ENCODE measurements at regions not wholly inside any gene's neighbourhood (a gene's known extent, or its start where the extent isn't known, plus 50 kb on each side); places are given as distances from the start of the nearest gene placed in this dataset.

- no TSS peak for BruUV-seq (replicated peaks)
- TF ChIP-seq POLR2A (IDR thresholded peaks at IDR 0.05; ENCODE audit: low read depth, low read length) (no peak), CTCF (IDR thresholded peaks at IDR 0.05; ENCODE audit: extremely low read depth in 1 of 2, insufficient read depth in 1 of 2, low read depth in 1 of 2, low read length in 2 of 2) (no peak), GATA2 (IDR thresholded peaks at IDR 0.05; ENCODE audit: insufficient read depth, insufficient read length, low read depth, low read length) (no peak), POLR2AphosphoS5 (IDR thresholded peaks at IDR 0.05; ENCODE audit: insufficient read depth, low read depth, low read length) (no peak), FOS (IDR thresholded peaks at IDR 0.05; ENCODE audit: borderline replicate concordance, insufficient read depth, low read length) (no peak), MAX (IDR thresholded peaks at IDR 0.05; ENCODE audit: insufficient read depth, insufficient read length) (no peak), JUN (IDR thresholded peaks at IDR 0.05; ENCODE audit: borderline replicate concordance, insufficient read depth, insufficient read length, low read depth) (no peak), EZH2 (IDR thresholded peaks at IDR 0.05; ENCODE audit: borderline replicate concordance, low read depth, low read length, severe bottlenecking) (no peak), MYC (IDR thresholded peaks at IDR 0.05; ENCODE audit: low read depth, low read length) (no peak)
- Histone ChIP-seq H3K9me3 (replicated peaks; ENCODE audit: control insufficient read depth, insufficient read depth, low read length) (no peaks in the 10 kb centered on the region), H4K20me1 (replicated peaks; ENCODE audit: control insufficient read depth, extremely low read depth, insufficient read depth, low read length) (no peaks in the 10 kb centered on the region), H3K4me1 (ENCODE audit: control insufficient read depth, extremely low read depth, insufficient read depth, low read length) (no peaks in the 10 kb centered on the region), H2AFZ (ENCODE audit: low read depth, low read length) (no peak overlapping the region), H3K27ac (ENCODE audit: insufficient read depth, low read depth, low read length) (no peak overlapping the region), H3K9ac (replicated peaks; ENCODE audit: extremely low read depth, insufficient read depth, low read length) (no peak overlapping the region), H3K4me3 (replicated peaks in 1 of 3; ENCODE audit: insufficient read depth in 1 of 3, low read depth in 1 of 3, low read length in 3 of 3) (no peak overlapping the region), H3K79me2 (ENCODE audit: control insufficient read depth, insufficient read depth, low read length) (no peaks in the 10 kb centered on the region), H3K4me2 (ENCODE audit: insufficient read depth, low read length) (no peak overlapping the region), H3K27me3 (ENCODE audit: control insufficient read depth in 2 of 2, insufficient read depth in 2 of 2, low read length in 2 of 2) (no peaks in the 10 kb centered on the region), H3K36me3 (ENCODE audit: control insufficient read depth in 2 of 2, extremely low read depth in 1 of 2, insufficient read depth in 2 of 2, low read length in 2 of 2) (no peaks in the 10 kb centered on the region), H3K9me1 (replicated peaks; ENCODE audit: control insufficient read depth, extremely low read depth, insufficient read depth, low read length) (no peaks in the 10 kb centered on the region)
- dilution Hi-C loops (cut with MboI; ENCODE audit: extremely low pct_ligation_motif_present, low sequenced_read_pairs): no loop called here
- intact Hi-C loops (cut with micrococcal nuclease): no loop called here
- ChIA-PET POLR2A (no interaction called here), CTCF (no interaction called here)
- DNase-seq (ENCODE audit: low read depth, low spot score): no peak
- FAIRE-seq: no peak
Observed at GRCh38 chr9:78565481-78565880, 268.6 kb downstream of the PSAT1 start.
